Parathyroid adenoma (tissue), 2 donors: ENCODE measurements at regions not wholly inside any gene's neighbourhood (a gene's known extent, or its start where the extent isn't known, plus 50 kb on each side); places are given as distances from the start of the nearest gene placed in this dataset.

ENCODE experiments used
- H2AFZ ChIP-seq: fragments of 300-600 bp; sonication (generic); one replicate; pipeline ENCODE4 v1.7.0; 2017; ENCODE audit warnings: antibody characterized with exemption, mild to moderate bottlenecking
- H3K27ac ChIP-seq: fragments of 300-600 bp; sonication (generic); one replicate; pipeline ENCODE4 v1.7.0; 2017
- H3K27me3 ChIP-seq: fragments of 300-600 bp; sonication (generic); one replicate; pipeline ENCODE4 v1.7.0; 2017; ENCODE audit warnings: low read length; ENCODE audit not compliant: control insufficient read depth, insufficient read depth
- H3K36me3 ChIP-seq: fragments of 300-600 bp; sonication (generic); one replicate; pipeline ENCODE4 v1.7.0; 2017; ENCODE audit warnings: low read length; ENCODE audit not compliant: control insufficient read depth, insufficient read depth
- H3K4me1 ChIP-seq: fragments of 300-600 bp; sonication (generic); one replicate; pipeline ENCODE4 v1.7.0; 2017; ENCODE audit warnings: control low read depth
- H3K4me2 ChIP-seq: fragments of 300-600 bp; sonication (generic); one replicate; pipeline ENCODE4 v1.7.0; 2017; ENCODE audit warnings: low read length
- H3K4me3 ChIP-seq: fragments of 300-600 bp; sonication (generic); one replicate; pipeline ENCODE4 v1.7.0; 2017; ENCODE audit warnings: low read depth, low read length
- H3K79me2 ChIP-seq: fragments of 300-600 bp; sonication (generic); one replicate; pipeline ENCODE4 v1.7.0; 2017; ENCODE audit warnings: control low read depth
- H3K9ac ChIP-seq: fragments of 300-600 bp; sonication (generic); one replicate; pipeline ENCODE4 v1.7.0; 2017; ENCODE audit warnings: mild to moderate bottlenecking
- H3K9me3 ChIP-seq: fragments of 300-600 bp; sonication (generic); one replicate; pipeline ENCODE4 v1.7.0; 2017; ENCODE audit warnings: low read length; ENCODE audit not compliant: control insufficient read depth
- TF ChIP-seq, protein P1 (sequence below): fragments of 300-600 bp; sonication (generic); IDR thresholded peaks from one replicate; pipeline ENCODE4 v1.7.0; 2017; ENCODE audit warnings: antibody characterized with exemption, mild to moderate bottlenecking
- donor health status: primary hyperparathyroidism.

DNA sequence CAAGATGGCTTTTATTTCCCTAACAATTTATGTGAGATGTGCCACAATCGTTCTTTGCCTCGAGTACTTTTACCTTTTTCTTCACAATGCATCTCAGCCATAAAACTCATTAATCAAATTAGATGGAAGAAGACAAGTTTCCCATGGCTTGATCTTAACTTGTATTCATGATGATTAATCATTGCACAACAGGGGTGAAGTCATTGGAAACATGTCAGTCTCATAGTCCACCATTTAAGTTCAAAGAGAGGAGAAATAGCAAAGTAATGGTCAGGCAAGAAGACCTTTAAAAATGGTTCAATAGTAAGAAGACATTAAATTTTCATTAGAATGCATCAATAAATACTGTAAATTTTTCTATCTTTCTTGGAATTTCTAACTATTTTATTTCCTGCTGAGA is 136.3 kb downstream of the FOXG1 start:
- no peaks in the 10 kb centered on the region for H3K4me1 ChIP-seq
- no peak overlapping the region for H3K9ac ChIP-seq
- no peaks in the 10 kb centered on the region for H3K9me3 ChIP-seq
- H3K27me3 ChIP-seq = no peaks in the 10 kb centered on the region
- H3K27ac ChIP-seq = no peak overlapping the region
- H3K4me2 ChIP-seq = no peak overlapping the region
- no peak overlapping the region for H3K4me3 ChIP-seq
- no peaks in the 10 kb centered on the region for H3K79me2 ChIP-seq
- TF ChIP-seq, protein P1, sequence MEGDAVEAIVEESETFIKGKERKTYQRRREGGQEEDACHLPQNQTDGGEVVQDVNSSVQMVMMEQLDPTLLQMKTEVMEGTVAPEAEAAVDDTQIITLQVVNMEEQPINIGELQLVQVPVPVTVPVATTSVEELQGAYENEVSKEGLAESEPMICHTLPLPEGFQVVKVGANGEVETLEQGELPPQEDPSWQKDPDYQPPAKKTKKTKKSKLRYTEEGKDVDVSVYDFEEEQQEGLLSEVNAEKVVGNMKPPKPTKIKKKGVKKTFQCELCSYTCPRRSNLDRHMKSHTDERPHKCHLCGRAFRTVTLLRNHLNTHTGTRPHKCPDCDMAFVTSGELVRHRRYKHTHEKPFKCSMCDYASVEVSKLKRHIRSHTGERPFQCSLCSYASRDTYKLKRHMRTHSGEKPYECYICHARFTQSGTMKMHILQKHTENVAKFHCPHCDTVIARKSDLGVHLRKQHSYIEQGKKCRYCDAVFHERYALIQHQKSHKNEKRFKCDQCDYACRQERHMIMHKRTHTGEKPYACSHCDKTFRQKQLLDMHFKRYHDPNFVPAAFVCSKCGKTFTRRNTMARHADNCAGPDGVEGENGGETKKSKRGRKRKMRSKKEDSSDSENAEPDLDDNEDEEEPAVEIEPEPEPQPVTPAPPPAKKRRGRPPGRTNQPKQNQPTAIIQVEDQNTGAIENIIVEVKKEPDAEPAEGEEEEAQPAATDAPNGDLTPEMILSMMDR = no peak
- no peaks in the 10 kb centered on the region for H3K36me3 ChIP-seq
- no peak overlapping the region for H2AFZ ChIP-seq

- Histone ChIP-seq H3K36me3 (no peaks in the 10 kb centered on the region), H3K9me3 (no peaks in the 10 kb centered on the region), H3K27ac (no peak overlapping the region), H3K9ac (no peak overlapping the region), H3K4me2 (no peak overlapping the region), H3K4me1 (no peaks in the 10 kb centered on the region), H3K27me3 (no peaks in the 10 kb centered on the region), H3K79me2 (no peaks in the 10 kb centered on the region), H2AFZ (no peak overlapping the region), H3K4me3 (no peak overlapping the region)
- TF ChIP-seq, protein P1 = no peak
Observed at GRCh38 chr14:28911521-28911920, 144.9 kb downstream of the FOXG1 start.

- no peak overlapping the region for H3K4me3 ChIP-seq
- no peaks in the 10 kb centered on the region for H3K79me2 ChIP-seq
- TF ChIP-seq, protein P1 = no peak
- H2AFZ ChIP-seq = no peak overlapping the region
- H3K36me3 ChIP-seq = no peaks in the 10 kb centered on the region
- H3K9ac ChIP-seq = no peak overlapping the region
- no peak overlapping the region for H3K4me2 ChIP-seq
- no peaks in the 10 kb centered on the region for H3K9me3 ChIP-seq
- H3K27ac ChIP-seq = no peak overlapping the region
- no peaks in the 10 kb centered on the region for H3K27me3 ChIP-seq
- no peaks in the 10 kb centered on the region for H3K4me1 ChIP-seq
Observed at GRCh38 chr14:28913056-28913455, 146.5 kb downstream of the FOXG1 start.

- TF ChIP-seq, protein P1 = no peak
- Histone ChIP-seq H3K36me3 (no peaks in the 10 kb centered on the region), H3K27ac (no peak overlapping the region), H3K9me3 (no peaks in the 10 kb centered on the region), H3K4me1 (no peaks in the 10 kb centered on the region), H3K4me2 (no peak overlapping the region), H3K9ac (no peak overlapping the region), H3K4me3 (no peak overlapping the region), H3K27me3 (no peaks in the 10 kb centered on the region), H3K79me2 (no peaks in the 10 kb centered on the region), H2AFZ (no peak overlapping the region)
Observed at GRCh38 chr14:28926122-28926521, 159.5 kb downstream of the FOXG1 start.

DNA sequence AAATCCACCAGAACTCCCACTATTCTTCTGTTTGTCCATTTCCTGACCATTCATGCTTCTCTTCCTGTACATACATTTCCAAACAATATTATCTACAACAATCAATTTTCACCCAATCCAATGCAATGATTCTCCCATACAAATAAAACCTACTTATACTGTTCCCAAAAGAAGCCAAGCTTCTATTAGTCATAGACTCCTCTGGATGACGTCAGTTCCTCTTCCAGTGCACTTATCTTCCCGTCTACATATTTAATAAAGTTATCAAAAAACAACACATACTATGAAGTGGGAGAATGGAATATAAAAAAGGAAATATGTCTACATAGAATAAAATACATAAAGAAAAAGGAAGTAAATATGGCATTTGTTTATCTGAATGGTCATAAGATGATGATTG is 165.4 kb downstream of the FOXG1 start:
- Histone ChIP-seq H3K4me2 (no peak overlapping the region), H2AFZ (no peak overlapping the region), H3K9me3 (no peaks in the 10 kb centered on the region), H3K4me3 (no peak overlapping the region), H3K79me2 (no peaks in the 10 kb centered on the region), H3K27ac (no peak overlapping the region), H3K36me3 (no peaks in the 10 kb centered on the region), H3K9ac (no peak overlapping the region), H3K4me1 (no peaks in the 10 kb centered on the region), H3K27me3 (no peaks in the 10 kb centered on the region)
- TF ChIP-seq, protein P1 = no peak
